Gastrocnemius medialis (tissue), 4 donors: ENCODE measurements at regions not wholly inside any gene's neighbourhood (a gene's known extent, or its start where the extent isn't known, plus 50 kb on each side); places are given as distances from the start of the nearest gene placed in this dataset.

Source experiments
- POLR2A ChIP-seq, 2 donors: fragments of 450-650 bp; IDR thresholded peaks; one replicate each; pipeline ENCODE4 v1.6.1; 2017; ENCODE audit warnings: antibody characterized with exemption in 2 of 2, mild to moderate bottlenecking in 2 of 2, moderate library complexity in 2 of 2
- TF ChIP-seq, protein P1 (sequence below), 5 experiments: fragments of 450-650 bp in 3 of 5; fragments of 200-600 bp in 2 of 5; sonication (generic) in 2 of 5; IDR thresholded peaks in 4 of 5; conservative IDR thresholded peaks in 1 of 5; 1 replicate in 4 of 5; 2 replicates in 1 of 5; pipeline ENCODE4 v1.5.1; 2016 to 2019; ENCODE audit warnings: antibody characterized with exemption in 5 of 5, mild to moderate bottlenecking in 3 of 5, moderate library complexity in 3 of 5

DNA sequence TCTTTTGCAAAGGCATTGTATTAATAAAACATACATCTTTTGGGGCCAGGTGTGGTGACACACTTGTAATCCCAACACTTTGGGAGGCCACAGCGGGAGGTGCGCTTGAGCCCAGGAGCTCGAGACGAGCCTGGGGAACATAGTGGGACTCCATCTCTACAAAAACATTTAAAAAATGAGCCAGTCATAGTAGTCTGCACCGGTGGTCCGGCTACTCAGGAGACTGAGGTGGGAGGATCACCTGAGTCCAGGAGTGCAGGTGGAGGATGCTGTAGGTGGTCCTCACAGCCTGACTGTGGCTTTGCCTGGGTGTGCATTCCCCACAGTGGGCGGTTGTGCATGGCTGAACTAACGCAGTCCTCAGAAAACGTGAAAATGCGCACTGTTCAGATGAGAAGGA, 162.5 kb downstream of the DLL1 start:
- TF ChIP-seq, protein P1, sequence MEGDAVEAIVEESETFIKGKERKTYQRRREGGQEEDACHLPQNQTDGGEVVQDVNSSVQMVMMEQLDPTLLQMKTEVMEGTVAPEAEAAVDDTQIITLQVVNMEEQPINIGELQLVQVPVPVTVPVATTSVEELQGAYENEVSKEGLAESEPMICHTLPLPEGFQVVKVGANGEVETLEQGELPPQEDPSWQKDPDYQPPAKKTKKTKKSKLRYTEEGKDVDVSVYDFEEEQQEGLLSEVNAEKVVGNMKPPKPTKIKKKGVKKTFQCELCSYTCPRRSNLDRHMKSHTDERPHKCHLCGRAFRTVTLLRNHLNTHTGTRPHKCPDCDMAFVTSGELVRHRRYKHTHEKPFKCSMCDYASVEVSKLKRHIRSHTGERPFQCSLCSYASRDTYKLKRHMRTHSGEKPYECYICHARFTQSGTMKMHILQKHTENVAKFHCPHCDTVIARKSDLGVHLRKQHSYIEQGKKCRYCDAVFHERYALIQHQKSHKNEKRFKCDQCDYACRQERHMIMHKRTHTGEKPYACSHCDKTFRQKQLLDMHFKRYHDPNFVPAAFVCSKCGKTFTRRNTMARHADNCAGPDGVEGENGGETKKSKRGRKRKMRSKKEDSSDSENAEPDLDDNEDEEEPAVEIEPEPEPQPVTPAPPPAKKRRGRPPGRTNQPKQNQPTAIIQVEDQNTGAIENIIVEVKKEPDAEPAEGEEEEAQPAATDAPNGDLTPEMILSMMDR (IDR thresholded peaks at IDR 0.05 in 4 of 5, conservative IDR thresholded peaks at IDR 0.05 in 1 of 5): no peak
- TF ChIP-seq POLR2A (IDR thresholded peaks at IDR 0.05): no peak
